Caco-2 (cell line): ENCODE measurements at regions not wholly inside any gene's neighbourhood (a gene's known extent, or its start where the extent isn't known, plus 50 kb on each side); places are given as distances from the start of the nearest gene placed in this dataset.

Experiments used
- BruUV-seq: library from RNA; stranded (reverse); fragments of 400-500 nt; replicated peaks from 2 replicates; lab custom pipeline; 2021; lab: Mats Ljungman, UMichigan
- CTCF ChIA-PET: fragments of 300-600 bp; sonication (Branson Sonifier 250); formaldehyde crosslinking; loops from one replicate; lab custom pipeline; 2022; ENCODE audit warnings: antibody characterized with exemption; lab: Charles Lee
- POLR2A ChIA-PET: fragments of 300-600 bp; sonication (Branson Sonifier 250); formaldehyde crosslinking; loops from one replicate; lab custom pipeline; 2022; ENCODE audit warnings: antibody characterized with exemption; lab: Charles Lee
- DNase-seq, 2 experiments: peaks; one replicate each; pipeline versions ENCODE4 v3.0.0 to v3.0.0-alpha.2; 2020 to 2022
- H3K27me3 ChIP-seq: replicated peaks from 2 replicates; pipeline ENCODE4 v1.6.0; 2011; ENCODE audit warnings: low read length; ENCODE audit not compliant: control insufficient read depth, insufficient read depth
- H3K36me3 ChIP-seq: 2 replicates; pipeline ENCODE4 v1.5.1; 2011; ENCODE audit warnings: low read length; ENCODE audit not compliant: control insufficient read depth, insufficient read depth
- H3K4me1 ChIP-seq: fragments of 250-450 bp; sonication (Bioruptor Pico); 2 replicates; pipeline ENCODE4 v1.5.1; 2020; ENCODE audit warnings: mild to moderate bottlenecking
- H3K4me3 ChIP-seq: 2 replicates; pipeline ENCODE4 v1.5.1; 2011; ENCODE audit warnings: low read depth, mild to moderate bottlenecking, control low read depth, low read length
- H3K9me3 ChIP-seq: fragments of 250-450 bp; sonication (Bioruptor Pico); 2 replicates; pipeline ENCODE4 v1.5.1; 2020; ENCODE audit warnings: mild to moderate bottlenecking, moderate library complexity
- H3K27ac Mint-ChIP-seq: one replicate; pipeline ENCODE4 v1.8.0; 2022; ENCODE audit warnings: mixed read lengths; ENCODE audit not compliant: unreplicated experiment
- H3K27me3 Mint-ChIP-seq: one replicate; pipeline ENCODE4 v1.8.0; 2022; ENCODE audit warnings: mixed read lengths; ENCODE audit not compliant: insufficient read depth, unreplicated experiment
- H3K36me3 Mint-ChIP-seq: one replicate; pipeline ENCODE4 v1.8.0; 2022; ENCODE audit warnings: mild to moderate bottlenecking, mixed read lengths; ENCODE audit not compliant: insufficient read depth, unreplicated experiment
- H3K4me1 Mint-ChIP-seq: one replicate; pipeline ENCODE4 v1.8.0; 2022; ENCODE audit warnings: low read depth, mixed read lengths; ENCODE audit not compliant: unreplicated experiment
- H3K4me3 Mint-ChIP-seq: one replicate; pipeline ENCODE4 v1.8.0; 2022; ENCODE audit warnings: mild to moderate bottlenecking, moderate library complexity, mixed read lengths; ENCODE audit not compliant: unreplicated experiment
- H3K9me3 Mint-ChIP-seq: one replicate; pipeline ENCODE4 v1.8.0; 2022; ENCODE audit warnings: mixed read lengths; ENCODE audit not compliant: unreplicated experiment
- CTCF ChIP-seq, 2 experiments: fragments of 200-600 bp in 1 of 2; IDR thresholded peaks; 1 replicate in 1 of 2; 2 replicates in 1 of 2; pipeline versions ENCODE4 v1.5.1 to v1.8.0; 2011 to 2022; ENCODE audit warnings: antibody characterized with exemption in 1 of 2, control low read depth in 1 of 2, inconsistent platforms in 1 of 2, low read depth in 1 of 2, low read length in 1 of 2, mild to moderate bottlenecking in 1 of 2, moderate library complexity in 1 of 2; ENCODE audit not compliant: insufficient read depth in 1 of 2, severe bottlenecking in 1 of 2, unreplicated experiment in 1 of 2
- intact Hi-C: fragments of 100-400 bp; cut with micrococcal nuclease; formaldehyde crosslinking; loops from one replicate; pipeline ENCODE4 v1.10.0; 2022; ENCODE audit not compliant: unreplicated experiment

GRCh38 chr6:121776054-121776453, 340.6 kb downstream of the GJA1 start:
- no peak overlapping the region for H3K4me3 ChIP-seq
- Mint-ChIP-seq H3K4me3 (no peak overlapping the region), H3K4me1 (no peaks in the 10 kb centered on the region), H3K27ac (no peak overlapping the region), H3K36me3 (no peaks in the 10 kb centered on the region), H3K9me3 (no peaks in the 10 kb centered on the region), H3K27me3 (no peaks in the 10 kb centered on the region)
- POLR2A ChIA-PET = no interaction called here
- no peaks in the 10 kb centered on the region for H3K4me1 ChIP-seq
- BruUV-seq = no TSS peak
- no peaks in the 10 kb centered on the region for H3K36me3 ChIP-seq
- DNase-seq = no peak
- CTCF ChIA-PET = no interaction called here
- no peaks in the 10 kb centered on the region for H3K27me3 ChIP-seq
- intact Hi-C loops = no loop called here
- no peaks in the 10 kb centered on the region for H3K9me3 ChIP-seq
- TF ChIP-seq CTCF (IDR thresholded peaks at IDR 0.05; ENCODE audit: insufficient read depth in 1 of 2, low read depth in 1 of 2, low read length in 1 of 2, severe bottlenecking in 1 of 2, unreplicated experiment in 1 of 2) = no peak

GRCh38 chr6:121780325-121781321, 345.2 kb downstream of the GJA1 start:
- Mint-ChIP-seq H3K9me3 (no peaks in the 10 kb centered on the region), H3K4me3 (no peak overlapping the region), H3K27ac (no peak overlapping the region), H3K4me1 (no peaks in the 10 kb centered on the region), H3K36me3 (no peaks in the 10 kb centered on the region), H3K27me3 (no peaks in the 10 kb centered on the region)
- no peaks in the 10 kb centered on the region for H3K27me3 ChIP-seq
- no peaks in the 10 kb centered on the region for H3K4me1 ChIP-seq
- no peak overlapping the region for H3K4me3 ChIP-seq
- DNase-seq = no peak
- H3K36me3 ChIP-seq = no peaks in the 10 kb centered on the region
- ChIA-PET CTCF (no interaction called here), POLR2A (no interaction called here)
- no peak for TF ChIP-seq CTCF (IDR thresholded peaks at IDR 0.05; ENCODE audit: insufficient read depth in 1 of 2, low read depth in 1 of 2, low read length in 1 of 2, severe bottlenecking in 1 of 2, unreplicated experiment in 1 of 2)
- BruUV-seq = no TSS peak
- intact Hi-C loops = loop anchor here (10.0 kb wide), 1 partner anchor 636 kb away; no protein-coding TSS in a partner anchor
- H3K9me3 ChIP-seq = no peaks in the 10 kb centered on the region

- DNase-seq = peak in 1 of 2 experiments; percentile 11
- Mint-ChIP-seq H3K9me3 (peaks cover 8% of the 10 kb centered on the region), H3K4me3 (no peak overlapping the region), H3K4me1 (no peaks in the 10 kb centered on the region), H3K27me3 (no peaks in the 10 kb centered on the region), H3K27ac (no peak overlapping the region), H3K36me3 (no peaks in the 10 kb centered on the region)
- intact Hi-C loops = no loop called here
- H3K9me3 ChIP-seq = no peaks in the 10 kb centered on the region
- H3K4me3 ChIP-seq = no peak overlapping the region
- no TSS peak for BruUV-seq
- ChIA-PET POLR2A (no interaction called here), CTCF (no interaction called here)
- H3K4me1 ChIP-seq = no peaks in the 10 kb centered on the region
- peak in 1 of 2 experiments; percentile 2 for TF ChIP-seq CTCF (IDR thresholded peaks at IDR 0.05; ENCODE audit: insufficient read depth in 1 of 2, low read depth in 1 of 2, low read length in 1 of 2, severe bottlenecking in 1 of 2, unreplicated experiment in 1 of 2)
- H3K36me3 ChIP-seq = no peaks in the 10 kb centered on the region
- no peaks in the 10 kb centered on the region for H3K27me3 ChIP-seq
These were observed 356.2 kb downstream of the GJA1 start for GRCh38 chr6:121791396-121792315.
